ENCODE measurements at regions not wholly inside any gene's neighbourhood (a gene's known extent, or its start where the extent isn't known, plus 50 kb on each side); places are given as distances from the start of the nearest gene placed in this dataset.

DNA sequence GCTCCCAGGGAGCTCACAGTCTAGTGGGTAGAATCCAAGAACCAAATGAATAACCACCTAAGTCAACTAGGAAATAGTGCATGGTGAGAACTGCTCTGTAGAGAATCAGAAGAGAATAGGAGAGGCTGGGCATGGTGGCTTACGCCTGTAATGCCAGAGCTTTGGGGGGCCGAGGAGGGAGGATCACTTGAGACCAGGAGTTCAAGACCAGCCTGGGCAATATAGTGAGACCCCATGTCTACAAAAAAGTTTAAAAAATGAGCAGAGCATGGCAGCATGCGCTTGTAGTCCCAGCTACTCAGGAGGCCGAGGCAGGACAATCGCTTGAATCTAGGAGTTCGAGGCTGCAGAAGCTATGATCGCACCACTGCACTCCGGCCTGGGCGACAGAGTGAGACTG lies 122.3 kb upstream of the IRF2BP2 start:
- no peak for DNase-seq

DNA sequence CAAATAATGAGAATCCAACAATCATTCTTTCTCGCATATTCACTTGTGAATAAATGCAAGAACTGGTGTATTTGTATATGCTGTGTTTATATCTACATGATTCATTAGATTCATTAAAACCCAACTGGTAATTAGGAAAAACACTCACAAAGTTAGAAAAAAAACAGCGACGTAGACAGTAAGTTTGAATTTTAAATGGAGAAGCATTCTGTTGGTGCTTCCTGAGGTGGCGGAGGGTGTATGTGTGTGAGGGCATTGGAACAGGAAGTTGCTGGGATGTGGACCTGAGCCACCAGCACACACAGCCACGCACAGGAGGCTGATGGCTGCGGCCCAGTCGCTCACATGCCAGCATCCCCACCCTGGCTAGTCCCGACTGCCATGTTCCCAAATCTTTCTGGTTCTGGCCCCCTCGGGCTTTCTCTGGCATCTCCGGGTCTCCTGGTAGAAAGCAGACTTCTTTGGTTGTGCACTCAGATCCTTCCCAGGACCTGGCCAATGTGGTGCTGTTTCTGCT lies 121.6 kb upstream of the IRF2BP2 start:
- no peak for TF ChIP-seq POLR2A (IDR thresholded peaks at IDR 0.05; ENCODE audit: low read length)
- no peak for TF ChIP-seq GATA1 (IDR thresholded peaks at IDR 0.05; ENCODE audit: low read depth, low read length)
- DNase-seq: no peak

More for the DNA sequence above, 122.3 kb upstream of the IRF2BP2 start:
- no peak for TF ChIP-seq POLR2A (IDR thresholded peaks at IDR 0.05; ENCODE audit: low read length)
- no peak for TF ChIP-seq GATA1 (IDR thresholded peaks at IDR 0.05; ENCODE audit: low read depth, low read length)

DNA sequence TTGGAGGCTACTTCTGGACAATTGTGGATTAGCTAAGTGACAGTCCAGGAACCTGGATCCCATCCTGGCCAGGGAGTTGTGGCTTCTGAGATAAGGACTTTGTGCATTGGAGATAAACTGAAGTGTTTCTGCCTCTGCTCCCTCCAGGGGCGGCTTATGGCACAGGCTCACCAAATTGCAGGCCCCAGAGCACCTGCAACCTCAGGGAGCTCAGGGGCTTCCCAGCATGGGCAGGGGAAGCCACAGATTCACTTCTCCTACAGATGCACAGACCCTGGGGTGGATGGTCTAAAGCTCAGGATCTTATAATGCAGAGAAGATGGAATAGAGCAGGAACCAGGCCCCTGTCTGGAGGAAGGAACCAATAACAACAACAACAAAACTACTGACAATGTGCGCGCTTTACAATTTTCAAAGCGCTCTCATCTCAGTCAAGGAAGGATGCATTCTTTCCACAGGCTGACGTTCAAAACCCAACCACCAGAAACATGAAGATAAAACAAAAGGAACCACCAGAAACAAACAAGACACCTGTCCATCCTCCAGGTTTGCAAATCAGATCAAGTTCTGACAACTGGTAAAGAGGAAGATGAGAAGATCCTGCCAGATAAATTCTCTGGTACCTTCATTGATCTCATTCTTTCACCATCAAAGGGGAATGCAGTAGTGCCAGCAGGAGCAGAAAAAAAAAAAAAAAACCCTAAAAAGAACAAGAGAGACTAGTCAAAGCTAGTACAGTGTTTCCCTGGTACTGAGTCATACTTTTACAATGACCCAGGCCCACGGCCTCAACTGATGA lies 121.0 kb upstream of the IRF2BP2 start:
- no peak for TF ChIP-seq GATA1 (IDR thresholded peaks at IDR 0.05; ENCODE audit: low read depth, low read length)
- DNase-seq: peak; percentile 81 to 83

DNA sequence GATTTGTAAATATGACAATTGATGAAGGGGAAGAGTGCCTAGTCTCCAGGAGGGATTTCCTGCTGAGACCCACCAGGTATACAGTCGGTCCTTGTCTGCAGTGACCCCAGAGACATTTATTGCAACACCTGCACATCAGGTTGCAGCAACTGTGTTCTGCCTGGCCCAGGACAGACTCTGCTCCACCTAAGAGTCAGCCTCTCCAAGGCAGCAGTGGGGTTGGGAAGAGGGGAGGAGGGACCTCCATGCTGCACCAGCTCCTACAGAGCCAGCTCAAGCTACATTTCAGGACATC lies 120.4 kb upstream of the IRF2BP2 start:
- no peak for DNase-seq
- TF ChIP-seq GATA1 (IDR thresholded peaks at IDR 0.05; ENCODE audit: low read depth, low read length): no peak
- TF ChIP-seq POLR2A (IDR thresholded peaks at IDR 0.05; ENCODE audit: low read length): no peak

DNA sequence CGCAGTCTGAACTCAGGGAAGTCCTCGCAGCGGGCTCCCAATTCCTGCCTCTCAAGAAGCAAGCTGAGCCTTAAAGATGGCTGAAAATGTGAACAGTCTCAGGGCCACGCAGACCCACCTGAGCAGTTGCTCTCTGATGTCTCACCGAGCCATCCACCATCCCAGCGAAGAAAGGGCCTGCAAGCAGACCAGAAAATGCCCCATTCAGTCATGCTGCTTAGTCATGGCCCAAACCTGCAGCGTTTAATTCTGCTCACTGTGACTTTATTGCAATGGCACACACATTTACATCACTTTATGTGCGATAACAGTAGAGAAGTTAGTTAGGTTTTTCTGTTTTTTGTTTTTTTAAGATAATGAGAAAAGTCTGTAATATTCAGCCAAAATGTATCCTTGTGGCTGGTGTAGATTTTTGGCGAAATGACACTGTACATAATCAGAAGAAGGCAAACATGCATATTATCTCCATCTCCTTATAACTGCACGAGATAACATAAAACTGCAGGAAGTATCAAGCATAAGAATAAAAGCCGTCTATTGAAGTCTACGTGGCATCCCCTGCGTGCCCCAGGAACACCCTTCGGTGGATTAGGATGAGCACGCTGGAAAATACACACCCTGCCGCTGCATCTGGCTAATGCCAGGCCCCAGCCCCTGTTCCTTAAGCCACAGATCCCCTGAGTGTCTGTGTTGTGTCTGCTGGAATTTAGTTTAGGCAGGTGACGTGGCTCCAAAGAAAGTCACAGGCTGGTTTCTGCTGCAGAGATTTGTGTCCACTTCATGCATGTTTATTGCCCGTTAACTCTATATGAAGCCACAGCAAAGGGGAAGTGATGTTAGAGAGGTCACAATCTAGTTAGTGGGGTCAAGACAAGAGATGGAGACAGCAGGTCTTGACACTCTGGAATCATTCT lies 119.8 kb upstream of the IRF2BP2 start:
- DNase-seq: peak; percentile 73 to 78
- TF ChIP-seq GATA1 (IDR thresholded peaks at IDR 0.05; ENCODE audit: low read depth, low read length) (no peak), POLR2A (IDR thresholded peaks at IDR 0.05; ENCODE audit: low read length) (no peak)

DNA sequence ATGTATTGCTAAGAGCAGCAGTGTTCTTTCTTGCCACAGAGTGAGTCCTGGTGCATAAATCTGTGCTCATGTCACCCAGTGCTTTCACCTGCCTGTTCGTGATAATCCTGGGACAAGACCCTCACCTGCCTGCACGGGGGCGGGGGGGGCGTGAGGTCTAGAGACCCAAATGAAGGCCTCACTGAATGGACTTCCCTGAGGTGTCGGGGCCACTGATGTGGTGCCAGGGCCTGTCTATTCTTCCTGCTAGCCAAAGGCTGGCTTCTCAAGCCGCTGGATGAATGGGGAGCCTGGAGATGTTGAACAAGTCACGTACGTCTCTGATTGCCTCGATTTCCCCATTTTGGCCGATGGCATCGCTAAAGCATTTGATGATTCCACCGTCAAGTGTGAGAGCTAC lies 118.8 kb upstream of the IRF2BP2 start:
- no peak for TF ChIP-seq GATA1 (IDR thresholded peaks at IDR 0.05; ENCODE audit: low read depth, low read length)
- TF ChIP-seq POLR2A (IDR thresholded peaks at IDR 0.05; ENCODE audit: low read length): no peak

DNA sequence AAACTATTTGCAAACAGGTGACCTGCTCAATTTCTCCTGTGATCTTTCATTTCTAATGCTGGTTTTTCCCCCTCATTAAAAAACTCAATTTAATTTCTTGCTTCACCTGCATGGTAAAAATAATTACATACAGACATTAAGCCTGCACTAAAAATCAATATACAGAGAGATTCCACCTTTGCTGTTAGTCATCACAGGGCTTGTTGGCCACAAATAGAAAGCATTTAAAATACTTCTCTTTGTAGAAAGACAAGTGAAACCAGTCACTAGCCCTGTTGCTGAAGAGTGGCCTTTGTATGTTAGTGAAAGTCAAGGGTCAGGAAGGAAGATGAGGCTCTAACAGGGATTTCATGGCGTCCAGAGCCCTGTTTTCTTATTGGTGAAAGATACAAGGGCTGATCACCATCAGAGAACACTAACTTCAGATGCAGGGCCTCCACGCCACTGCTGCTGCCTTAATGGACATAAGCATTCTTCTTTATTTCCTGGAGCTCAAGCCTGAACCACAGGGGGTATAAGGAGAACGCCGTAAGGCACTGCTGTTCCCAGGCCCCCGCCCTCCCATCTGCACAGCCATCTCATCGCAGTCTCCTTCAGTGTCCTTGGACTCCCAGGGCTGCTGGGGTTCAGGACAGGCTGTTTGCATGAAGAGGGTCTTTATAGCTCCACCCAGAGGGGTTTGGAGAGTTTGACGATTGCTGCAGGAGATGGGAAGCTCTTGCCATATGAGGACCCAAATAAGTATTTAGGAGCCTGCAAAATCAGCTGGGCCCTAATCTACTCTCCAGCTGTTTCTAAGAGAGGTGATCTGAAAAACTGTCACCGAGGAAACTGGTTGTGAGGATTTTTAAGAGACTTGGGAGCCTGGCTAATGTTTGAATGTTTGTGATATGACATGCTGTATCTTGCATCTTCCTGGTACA lies 117.3 kb upstream of the IRF2BP2 start:
- TF ChIP-seq GATA1 (IDR thresholded peaks at IDR 0.05; ENCODE audit: low read depth, low read length): no peak
- no peak for TF ChIP-seq POLR2A (IDR thresholded peaks at IDR 0.05; ENCODE audit: low read length)
- DNase-seq: peak; percentile 16 to 40

More for the DNA sequence above, 118.8 kb upstream of the IRF2BP2 start:
- no peak for DNase-seq

DNA sequence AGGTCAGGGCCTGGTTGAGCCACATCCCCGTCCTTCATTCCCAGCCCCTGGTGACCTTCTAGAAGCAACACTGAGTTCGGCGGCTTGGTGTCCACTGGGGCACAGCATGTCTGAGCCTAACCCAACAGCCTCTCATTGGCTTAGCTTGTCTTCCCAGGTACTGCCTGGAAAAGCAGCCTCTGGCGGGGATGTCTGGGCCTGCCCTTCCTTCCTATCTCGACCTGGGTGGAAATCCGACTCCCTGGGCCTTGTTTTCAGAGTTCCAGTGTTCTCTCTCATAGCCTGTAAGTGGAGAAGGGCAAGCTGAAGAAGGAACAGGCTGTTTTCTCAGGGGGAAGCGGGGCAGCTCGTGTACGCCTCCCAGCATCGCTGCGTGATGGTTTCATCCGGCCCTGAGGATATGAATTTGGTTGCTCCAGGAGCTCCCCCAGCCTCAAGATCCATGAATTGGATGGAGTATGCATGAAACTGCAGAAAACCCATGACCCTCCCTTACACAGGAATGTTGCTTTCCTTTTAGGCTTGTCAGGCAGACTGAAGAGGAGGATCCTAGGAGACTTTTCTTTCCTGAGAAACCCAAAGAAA lies 116.5 kb upstream of the IRF2BP2 start:
- no peak for DNase-seq
- TF ChIP-seq GATA1 (IDR thresholded peaks at IDR 0.05; ENCODE audit: low read depth, low read length) (no peak), POLR2A (IDR thresholded peaks at IDR 0.05; ENCODE audit: low read length) (no peak)

DNA sequence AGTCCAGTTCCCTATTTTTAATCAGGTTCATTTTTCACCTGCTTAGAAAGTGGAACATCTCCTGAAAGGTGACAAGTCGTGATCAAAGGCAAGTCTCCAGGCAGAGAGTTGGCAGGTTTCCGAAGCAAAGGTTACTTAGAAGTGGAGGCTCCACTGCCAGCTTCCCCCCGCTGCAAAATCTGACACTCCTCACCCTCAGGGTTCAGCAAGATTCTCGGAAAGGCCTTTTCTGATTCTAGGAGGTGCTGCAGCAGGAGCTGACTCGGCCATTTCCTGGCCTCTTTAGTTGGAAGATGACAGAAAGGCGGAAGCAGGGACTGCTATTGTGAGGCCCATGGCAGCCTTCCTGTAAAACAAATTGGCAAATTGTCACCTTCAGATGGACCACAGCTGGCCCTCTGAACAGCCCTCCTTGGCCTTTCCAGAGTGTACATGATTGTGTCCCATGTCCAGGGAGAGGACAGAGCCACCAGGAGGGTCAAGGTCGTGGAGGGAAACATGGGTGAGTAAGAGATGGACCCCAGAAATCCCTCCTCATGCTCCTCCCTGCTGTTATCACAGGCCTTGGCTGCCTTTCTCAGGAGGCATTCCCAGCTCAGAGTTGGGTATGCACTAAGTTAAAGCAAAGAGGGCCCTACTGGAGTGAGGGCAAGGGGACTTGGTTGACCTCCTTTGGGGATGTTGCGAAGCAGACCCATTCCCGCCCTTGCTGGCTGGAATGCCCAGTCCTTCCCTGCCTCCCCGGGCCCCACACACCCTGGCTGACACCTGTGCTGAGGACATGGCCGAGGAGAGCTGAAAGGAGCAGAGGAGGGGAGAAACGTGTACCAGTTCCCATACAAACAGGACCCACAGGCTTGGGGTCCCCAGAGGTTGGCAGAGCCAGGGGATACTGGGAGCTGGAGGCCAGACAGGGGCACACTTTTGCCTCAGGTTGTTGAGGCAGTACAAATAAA lies 115.5 kb upstream of the IRF2BP2 start:
- TF ChIP-seq POLR2A (IDR thresholded peaks at IDR 0.05; ENCODE audit: low read length): no peak
- TF ChIP-seq GATA1 (IDR thresholded peaks at IDR 0.05; ENCODE audit: low read depth, low read length): no peak
- DNase-seq: peak; percentile 38 to 62

DNA sequence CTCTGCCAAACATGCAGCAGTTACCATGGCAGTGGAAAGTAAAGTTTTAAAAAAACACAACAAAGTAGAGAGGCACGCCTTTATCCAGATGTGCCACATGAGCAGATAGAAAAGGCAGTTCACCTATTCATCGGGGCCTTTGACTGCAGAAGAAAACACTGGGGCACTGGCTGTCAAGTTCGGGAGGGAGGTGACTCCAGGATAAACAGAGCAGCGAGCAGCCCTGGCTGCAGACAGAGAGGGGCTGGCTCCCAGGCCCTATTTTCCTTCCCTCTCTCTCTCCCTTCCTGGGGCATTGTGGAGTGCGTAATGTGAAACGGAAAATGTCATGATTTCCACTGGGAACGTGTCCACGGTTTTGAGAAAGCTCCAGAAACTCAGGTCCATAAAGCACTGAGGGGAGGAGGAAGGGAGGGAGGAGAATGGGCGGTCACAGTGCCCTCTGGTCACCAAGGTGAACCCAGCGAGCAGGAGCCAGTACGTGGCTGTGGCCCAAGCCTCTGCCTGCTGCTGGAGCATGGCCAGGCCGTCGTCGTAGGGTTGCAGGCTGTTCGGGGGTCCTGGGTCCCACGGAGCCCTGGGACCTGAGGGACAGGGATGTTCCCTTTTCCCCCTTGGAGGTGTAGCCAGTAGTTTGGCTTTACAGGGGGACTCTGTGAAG lies 114.7 kb upstream of the IRF2BP2 start:
- no peak for DNase-seq
- TF ChIP-seq POLR2A (IDR thresholded peaks at IDR 0.05; ENCODE audit: low read length) (peak; percentile 63), GATA1 (IDR thresholded peaks at IDR 0.05; ENCODE audit: low read depth, low read length) (no peak)

DNA sequence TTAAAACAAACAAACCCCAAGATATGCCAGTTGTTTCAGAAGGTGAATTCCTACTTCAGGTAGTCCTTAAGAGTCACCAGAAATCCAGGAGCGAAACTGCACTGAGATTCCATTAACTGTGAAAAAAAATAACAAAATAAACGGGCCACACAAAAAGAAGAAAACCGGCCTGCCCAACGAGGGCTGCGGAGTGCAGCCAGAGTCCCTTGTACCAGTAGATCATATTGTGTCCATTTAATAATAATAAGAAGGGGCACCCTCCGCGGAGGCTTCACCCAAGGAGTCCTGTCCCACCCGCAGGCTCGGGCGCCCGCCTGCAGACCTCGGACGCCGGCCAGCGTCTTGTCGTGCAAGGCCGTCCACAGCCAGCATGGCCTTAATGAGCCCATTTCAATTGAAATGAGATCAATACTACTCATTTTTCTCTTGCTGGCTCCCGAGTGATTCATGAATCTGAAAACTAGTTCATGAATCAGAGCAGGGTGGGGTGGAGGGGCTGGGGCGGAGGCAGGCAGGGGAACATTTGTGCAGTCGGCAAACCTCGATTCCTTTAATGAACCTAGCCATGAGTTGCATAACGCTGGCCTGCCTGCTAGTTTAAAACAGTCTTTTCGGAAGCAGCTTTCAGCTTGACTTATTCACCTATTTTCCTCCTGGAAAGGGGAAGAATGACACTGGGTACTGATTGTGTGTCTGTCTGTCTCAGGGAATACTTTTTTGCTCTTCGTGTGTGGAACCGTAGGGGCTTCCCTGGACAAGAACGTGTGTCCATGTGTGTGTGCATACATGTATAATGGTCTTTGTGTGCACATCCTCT lies 113.1 kb upstream of the IRF2BP2 start:
- peak; percentile 63 to 79 for DNase-seq
- no peak for TF ChIP-seq POLR2A (IDR thresholded peaks at IDR 0.05; ENCODE audit: low read length)
- TF ChIP-seq GATA1 (IDR thresholded peaks at IDR 0.05; ENCODE audit: low read depth, low read length): no peak
